SK-N-SH treated with all-trans-retinoic acid at 6 μM for 48 hours (cell line): ENCODE measurements at regions not wholly inside any gene's neighbourhood (a gene's known extent, or its start where the extent isn't known, plus 50 kb on each side); places are given as distances from the start of the nearest gene placed in this dataset.

Experiments
- ATAC-seq: fragments of 200-7000 bp; cut with Tn5 transposase; 3 replicates; pipeline ENCODE4 v1.9.1; 2020; ENCODE audit warnings: mild to moderate bottlenecking, moderate library complexity
- ARNTL ChIP-seq: fragments of 450-650 bp; formaldehyde crosslinking; IDR thresholded peaks from 2 replicates; pipeline ENCODE4 v1.5.0; 2020; ENCODE audit warnings: low read depth, mild to moderate bottlenecking, moderate library complexity, borderline replicate concordance
- CSDC2 ChIP-seq: fragments of 250-450 bp; sonication (Bioruptor Pico); IDR thresholded peaks from 2 replicates; pipeline ENCODE4 v1.5.0; 2020; ENCODE audit warnings: mild to moderate bottlenecking, moderate library complexity
- ESRRG ChIP-seq: fragments of 250-450 bp; sonication (Bioruptor Pico); IDR thresholded peaks from 2 replicates; pipeline ENCODE4 v1.6.1; 2021; ENCODE audit warnings: mild to moderate bottlenecking
- GLIS3 ChIP-seq: fragments of 250-450 bp; sonication (Bioruptor Pico); IDR thresholded peaks from 2 replicates; pipeline ENCODE4 v1.5.0; 2020; ENCODE audit warnings: mild to moderate bottlenecking, moderate library complexity
- ISL1 ChIP-seq: fragments of 250-450 bp; sonication (Bioruptor Pico); IDR thresholded peaks from 2 replicates; pipeline ENCODE4 v2.1.2; 2022; ENCODE audit warnings: mild to moderate bottlenecking, moderate library complexity
- OSR1 ChIP-seq: fragments of 250-450 bp; sonication (Bioruptor Pico); IDR thresholded peaks from 2 replicates; pipeline ENCODE4 v1.8.0; 2022; ENCODE audit warnings: moderate library complexity, mild to moderate bottlenecking, inconsistent platforms
- PPARA ChIP-seq: fragments of 250-450 bp; sonication (Bioruptor Pico); IDR thresholded peaks from 2 replicates; pipeline ENCODE4 v1.5.0; 2020; ENCODE audit warnings: mild to moderate bottlenecking, borderline replicate concordance
- RARB ChIP-seq: fragments of 250-450 bp; sonication (Bioruptor Pico); IDR thresholded peaks from 2 replicates; pipeline ENCODE4 v1.8.0; 2021; ENCODE audit warnings: mild to moderate bottlenecking, moderate library complexity
- SNAI2 ChIP-seq: fragments of 250-450 bp; sonication (Bioruptor Pico); IDR thresholded peaks from 2 replicates; pipeline ENCODE4 v1.5.0; 2020; ENCODE audit warnings: mild to moderate bottlenecking, moderate library complexity
- TCF4 ChIP-seq: fragments of 250-450 bp; sonication (Bioruptor Pico); IDR thresholded peaks from 2 replicates; pipeline ENCODE4 v1.8.0; 2021; ENCODE audit warnings: mild to moderate bottlenecking, moderate library complexity, borderline replicate concordance
- TOX ChIP-seq: fragments of 250-450 bp; sonication (Bioruptor Pico); IDR thresholded peaks from 2 replicates; pipeline ENCODE4 v1.8.0; 2021; ENCODE audit warnings: mild to moderate bottlenecking, moderate library complexity, borderline replicate concordance
- ZC3H10 ChIP-seq: fragments of 250-450 bp; sonication (Bioruptor Pico); IDR thresholded peaks from 2 replicates; pipeline ENCODE4 v1.5.1; 2021; ENCODE audit warnings: mild to moderate bottlenecking, moderate library complexity
- ZFP3 ChIP-seq: fragments of 250-450 bp; sonication (Bioruptor Pico); IDR thresholded peaks from 2 replicates; pipeline ENCODE4 v1.5.0; 2020; ENCODE audit warnings: mild to moderate bottlenecking, moderate library complexity
- ZFP30 ChIP-seq: fragments of 450-650 bp; formaldehyde crosslinking; IDR thresholded peaks from 2 replicates; pipeline ENCODE4 v1.5.0; 2022; ENCODE audit warnings: mild to moderate bottlenecking, moderate library complexity
- ZNF565 ChIP-seq: fragments of 450-650 bp; formaldehyde crosslinking; conservative IDR thresholded peaks from 2 replicates; pipeline ENCODE4 v1.5.0; 2020; ENCODE audit warnings: low read depth, mild to moderate bottlenecking, moderate library complexity
- ZNF8 ChIP-seq: fragments of 450-650 bp; formaldehyde crosslinking; IDR thresholded peaks from 2 replicates; pipeline ENCODE4 v1.5.0; 2020; ENCODE audit warnings: mild to moderate bottlenecking, moderate library complexity
- TF ChIP-seq, protein P1 (sequence below): fragments of 250-450 bp; sonication (Bioruptor Pico); IDR thresholded peaks from 2 replicates; pipeline ENCODE4 v1.5.1; 2020; ENCODE audit warnings: low read depth, mild to moderate bottlenecking, moderate library complexity
- TF ChIP-seq, protein P2 (sequence below): fragments of 250-450 bp; sonication (Bioruptor Pico); IDR thresholded peaks from 2 replicates; pipeline ENCODE4 v1.5.1; 2021; ENCODE audit warnings: mild to moderate bottlenecking, moderate library complexity
- TF ChIP-seq, protein P3 (sequence below): fragments of 250-450 bp; sonication (Bioruptor Pico); IDR thresholded peaks from 2 replicates; pipeline ENCODE4 v1.8.0; 2020; ENCODE audit warnings: mild to moderate bottlenecking, moderate library complexity, borderline replicate concordance
- TF ChIP-seq, protein P4 (sequence below): fragments of 250-450 bp; sonication (Bioruptor Pico); IDR thresholded peaks from 2 replicates; pipeline ENCODE4 v1.5.0; 2020; ENCODE audit warnings: mild to moderate bottlenecking, moderate library complexity

DNA sequence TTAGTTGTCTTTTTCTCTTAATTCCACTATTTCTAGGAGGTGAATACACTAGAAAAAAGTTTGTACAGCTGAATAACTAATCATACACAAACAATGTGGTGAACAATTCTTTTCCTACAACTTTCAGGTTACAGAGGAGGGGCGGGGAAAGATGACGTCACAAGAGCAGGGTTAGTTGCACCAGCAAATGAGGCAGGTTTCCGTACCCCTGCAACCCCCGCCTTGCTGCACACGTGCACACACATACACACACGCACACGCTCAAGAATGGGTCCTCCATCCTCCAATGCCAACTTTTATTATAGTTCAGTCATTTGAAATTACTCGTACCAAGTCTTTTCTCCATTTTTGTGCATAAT is 122.8 kb downstream of the ARL4C start:
- TF ChIP-seq TOX (CRISPR knock-in tag) (no peak), SNAI2 (CRISPR knock-in tag) (no peak), ZNF8 (CRISPR knock-in tag) (no peak), CSDC2 (CRISPR knock-in tag) (no peak), ZNF565 (CRISPR knock-in tag) (no peak), ISL1 (no peak), ZFP30 (CRISPR knock-in tag) (no peak), ZFP3 (CRISPR knock-in tag) (no peak), ARNTL (CRISPR knock-in tag) (no peak), TCF4 (CRISPR knock-in tag) (no peak), RARB (CRISPR knock-in tag) (no peak), PPARA (CRISPR knock-in tag) (no peak), ZC3H10 (CRISPR knock-in tag) (no peak), GLIS3 (no peak)
- TF ChIP-seq, protein P1, sequence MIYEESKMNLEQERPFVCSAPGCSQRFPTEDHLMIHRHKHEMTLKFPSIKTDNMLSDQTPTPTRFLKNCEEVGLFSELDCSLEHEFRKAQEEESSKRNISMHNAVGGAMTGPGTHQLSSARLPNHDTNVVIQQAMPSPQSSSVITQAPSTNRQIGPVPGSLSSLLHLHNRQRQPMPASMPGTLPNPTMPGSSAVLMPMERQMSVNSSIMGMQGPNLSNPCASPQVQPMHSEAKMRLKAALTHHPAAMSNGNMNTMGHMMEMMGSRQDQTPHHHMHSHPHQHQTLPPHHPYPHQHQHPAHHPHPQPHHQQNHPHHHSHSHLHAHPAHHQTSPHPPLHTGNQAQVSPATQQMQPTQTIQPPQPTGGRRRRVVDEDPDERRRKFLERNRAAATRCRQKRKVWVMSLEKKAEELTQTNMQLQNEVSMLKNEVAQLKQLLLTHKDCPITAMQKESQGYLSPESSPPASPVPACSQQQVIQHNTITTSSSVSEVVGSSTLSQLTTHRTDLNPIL (CRISPR knock-in tag): no peak
- TF ChIP-seq, protein P2, sequence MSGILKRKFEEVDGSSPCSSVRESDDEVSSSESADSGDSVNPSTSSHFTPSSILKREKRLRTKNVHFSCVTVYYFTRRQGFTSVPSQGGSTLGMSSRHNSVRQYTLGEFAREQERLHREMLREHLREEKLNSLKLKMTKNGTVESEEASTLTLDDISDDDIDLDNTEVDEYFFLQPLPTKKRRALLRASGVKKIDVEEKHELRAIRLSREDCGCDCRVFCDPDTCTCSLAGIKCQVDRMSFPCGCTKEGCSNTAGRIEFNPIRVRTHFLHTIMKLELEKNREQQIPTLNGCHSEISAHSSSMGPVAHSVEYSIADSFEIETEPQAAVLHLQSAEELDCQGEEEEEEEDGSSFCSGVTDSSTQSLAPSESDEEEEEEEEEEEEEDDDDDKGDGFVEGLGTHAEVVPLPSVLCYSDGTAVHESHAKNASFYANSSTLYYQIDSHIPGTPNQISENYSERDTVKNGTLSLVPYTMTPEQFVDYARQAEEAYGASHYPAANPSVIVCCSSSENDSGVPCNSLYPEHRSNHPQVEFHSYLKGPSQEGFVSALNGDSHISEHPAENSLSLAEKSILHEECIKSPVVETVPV (CRISPR knock-in tag): no peak
- TF ChIP-seq, protein P3, sequence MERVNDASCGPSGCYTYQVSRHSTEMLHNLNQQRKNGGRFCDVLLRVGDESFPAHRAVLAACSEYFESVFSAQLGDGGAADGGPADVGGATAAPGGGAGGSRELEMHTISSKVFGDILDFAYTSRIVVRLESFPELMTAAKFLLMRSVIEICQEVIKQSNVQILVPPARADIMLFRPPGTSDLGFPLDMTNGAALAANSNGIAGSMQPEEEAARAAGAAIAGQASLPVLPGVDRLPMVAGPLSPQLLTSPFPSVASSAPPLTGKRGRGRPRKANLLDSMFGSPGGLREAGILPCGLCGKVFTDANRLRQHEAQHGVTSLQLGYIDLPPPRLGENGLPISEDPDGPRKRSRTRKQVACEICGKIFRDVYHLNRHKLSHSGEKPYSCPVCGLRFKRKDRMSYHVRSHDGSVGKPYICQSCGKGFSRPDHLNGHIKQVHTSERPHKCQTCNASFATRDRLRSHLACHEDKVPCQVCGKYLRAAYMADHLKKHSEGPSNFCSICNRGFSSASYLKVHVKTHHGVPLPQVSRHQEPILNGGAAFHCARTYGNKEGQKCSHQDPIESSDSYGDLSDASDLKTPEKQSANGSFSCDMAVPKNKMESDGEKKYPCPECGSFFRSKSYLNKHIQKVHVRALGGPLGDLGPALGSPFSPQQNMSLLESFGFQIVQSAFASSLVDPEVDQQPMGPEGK (CRISPR knock-in tag): no peak
- TF ChIP-seq, protein P4, sequence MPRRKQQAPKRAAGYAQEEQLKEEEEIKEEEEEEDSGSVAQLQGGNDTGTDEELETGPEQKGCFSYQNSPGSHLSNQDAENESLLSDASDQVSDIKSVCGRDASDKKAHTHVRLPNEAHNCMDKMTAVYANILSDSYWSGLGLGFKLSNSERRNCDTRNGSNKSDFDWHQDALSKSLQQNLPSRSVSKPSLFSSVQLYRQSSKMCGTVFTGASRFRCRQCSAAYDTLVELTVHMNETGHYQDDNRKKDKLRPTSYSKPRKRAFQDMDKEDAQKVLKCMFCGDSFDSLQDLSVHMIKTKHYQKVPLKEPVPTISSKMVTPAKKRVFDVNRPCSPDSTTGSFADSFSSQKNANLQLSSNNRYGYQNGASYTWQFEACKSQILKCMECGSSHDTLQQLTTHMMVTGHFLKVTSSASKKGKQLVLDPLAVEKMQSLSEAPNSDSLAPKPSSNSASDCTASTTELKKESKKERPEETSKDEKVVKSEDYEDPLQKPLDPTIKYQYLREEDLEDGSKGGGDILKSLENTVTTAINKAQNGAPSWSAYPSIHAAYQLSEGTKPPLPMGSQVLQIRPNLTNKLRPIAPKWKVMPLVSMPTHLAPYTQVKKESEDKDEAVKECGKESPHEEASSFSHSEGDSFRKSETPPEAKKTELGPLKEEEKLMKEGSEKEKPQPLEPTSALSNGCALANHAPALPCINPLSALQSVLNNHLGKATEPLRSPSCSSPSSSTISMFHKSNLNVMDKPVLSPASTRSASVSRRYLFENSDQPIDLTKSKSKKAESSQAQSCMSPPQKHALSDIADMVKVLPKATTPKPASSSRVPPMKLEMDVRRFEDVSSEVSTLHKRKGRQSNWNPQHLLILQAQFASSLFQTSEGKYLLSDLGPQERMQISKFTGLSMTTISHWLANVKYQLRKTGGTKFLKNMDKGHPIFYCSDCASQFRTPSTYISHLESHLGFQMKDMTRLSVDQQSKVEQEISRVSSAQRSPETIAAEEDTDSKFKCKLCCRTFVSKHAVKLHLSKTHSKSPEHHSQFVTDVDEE: no peak
- no peak for ATAC-seq

DNA sequence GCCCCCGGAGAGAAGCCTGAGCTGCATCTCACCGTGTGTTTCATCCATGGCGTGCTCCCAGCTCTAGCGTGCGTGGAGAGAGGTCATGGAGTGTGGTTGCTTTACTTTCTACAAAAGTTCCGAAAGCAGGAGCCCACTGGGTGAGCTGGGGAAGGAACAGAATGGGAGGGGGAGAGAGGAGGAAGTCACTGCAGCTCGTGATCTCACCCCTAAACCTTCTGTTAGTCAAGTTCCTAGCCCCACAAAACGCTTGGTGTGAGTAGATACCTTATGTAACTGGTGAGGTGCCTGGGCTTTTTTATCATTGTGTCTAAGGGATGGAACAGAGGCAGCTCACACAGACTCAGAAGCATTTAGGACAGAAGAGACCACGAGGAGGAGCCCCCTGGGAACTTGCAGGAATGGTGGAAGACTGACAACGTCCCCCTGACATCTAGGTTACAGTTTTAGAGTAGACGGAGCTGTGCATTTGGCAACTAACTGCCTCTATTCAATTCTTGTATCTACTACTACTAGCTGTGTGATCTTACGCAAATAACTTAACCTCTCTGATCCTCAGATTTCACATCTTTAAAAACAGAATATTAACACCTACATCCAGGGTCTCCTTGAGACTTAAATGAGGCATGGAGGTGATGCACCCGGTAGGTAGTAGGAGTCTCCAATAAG is 123.3 kb downstream of the ARL4C start:
- ATAC-seq: no peak
- no peak for TF ChIP-seq GLIS3
- TF ChIP-seq ARNTL (CRISPR knock-in tag): no peak
- no peak for TF ChIP-seq ZFP30 (CRISPR knock-in tag)
- no peak for TF ChIP-seq ISL1
- no peak for TF ChIP-seq OSR1 (CRISPR knock-in tag)
- no peak for TF ChIP-seq CSDC2 (CRISPR knock-in tag)
- TF ChIP-seq ESRRG (CRISPR knock-in tag): no peak
- TF ChIP-seq, all 23 proteins: peak for 0

DNA sequence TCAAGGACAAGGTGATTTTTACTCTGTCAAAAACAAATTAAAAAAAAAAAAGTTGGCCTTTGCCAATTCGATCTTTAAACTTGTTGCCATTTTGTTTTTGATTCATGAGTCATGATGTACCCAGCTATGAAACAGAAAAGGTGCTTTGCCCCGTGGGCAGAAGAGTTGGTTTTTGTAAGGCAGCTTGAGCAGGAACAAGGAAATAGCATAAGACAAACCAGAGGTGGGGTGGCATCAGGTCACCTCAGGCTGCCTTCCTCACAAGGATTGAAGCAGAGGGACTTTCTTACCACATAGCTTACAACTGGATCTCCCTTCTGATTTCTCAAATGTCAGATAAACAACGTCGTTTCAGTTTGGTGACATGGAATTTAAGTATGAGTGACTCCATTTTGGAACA is 123.8 kb downstream of the ARL4C start:
- no peak for ATAC-seq
- TF ChIP-seq, protein P3 (CRISPR knock-in tag): no peak
- TF ChIP-seq TOX (CRISPR knock-in tag) (no peak), ZNF8 (CRISPR knock-in tag) (no peak), ZFP30 (CRISPR knock-in tag) (no peak), PPARA (CRISPR knock-in tag) (no peak)
